Coronary artery (tissue), 2 donors: ENCODE measurements at regions not wholly inside any gene's neighbourhood (a gene's known extent, or its start where the extent isn't known, plus 50 kb on each side); places are given as distances from the start of the nearest gene placed in this dataset.
A peak's percentile ranks its signal among the peaks of the same experiment; 100 is the strongest.

Experiments
- DNase-seq: peaks from one replicate; pipeline ENCODE4 v3.0.0-alpha.2; 2017; ENCODE audit warnings: low spot score
- H3K27ac ChIP-seq, 2 donors: fragments of 200-600 bp; sonication (generic); one replicate each; pipeline ENCODE4 v1.5.1; 2016 to 2019
- H3K4me3 ChIP-seq: fragments of 200-600 bp; sonication (generic); 2 replicates; pipeline ENCODE4 v1.5.1; 2016; ENCODE audit warnings: mild to moderate bottlenecking, moderate library complexity
- TF ChIP-seq, protein P1 (sequence below): fragments of 200-600 bp; sonication (generic); IDR thresholded peaks from one replicate; pipeline ENCODE4 v1.5.1; 2019; ENCODE audit warnings: antibody characterized with exemption

GRCh38 chr4:183846951-183847350 is 58.2 kb upstream of the STOX2 start:
- TF ChIP-seq, protein P1, sequence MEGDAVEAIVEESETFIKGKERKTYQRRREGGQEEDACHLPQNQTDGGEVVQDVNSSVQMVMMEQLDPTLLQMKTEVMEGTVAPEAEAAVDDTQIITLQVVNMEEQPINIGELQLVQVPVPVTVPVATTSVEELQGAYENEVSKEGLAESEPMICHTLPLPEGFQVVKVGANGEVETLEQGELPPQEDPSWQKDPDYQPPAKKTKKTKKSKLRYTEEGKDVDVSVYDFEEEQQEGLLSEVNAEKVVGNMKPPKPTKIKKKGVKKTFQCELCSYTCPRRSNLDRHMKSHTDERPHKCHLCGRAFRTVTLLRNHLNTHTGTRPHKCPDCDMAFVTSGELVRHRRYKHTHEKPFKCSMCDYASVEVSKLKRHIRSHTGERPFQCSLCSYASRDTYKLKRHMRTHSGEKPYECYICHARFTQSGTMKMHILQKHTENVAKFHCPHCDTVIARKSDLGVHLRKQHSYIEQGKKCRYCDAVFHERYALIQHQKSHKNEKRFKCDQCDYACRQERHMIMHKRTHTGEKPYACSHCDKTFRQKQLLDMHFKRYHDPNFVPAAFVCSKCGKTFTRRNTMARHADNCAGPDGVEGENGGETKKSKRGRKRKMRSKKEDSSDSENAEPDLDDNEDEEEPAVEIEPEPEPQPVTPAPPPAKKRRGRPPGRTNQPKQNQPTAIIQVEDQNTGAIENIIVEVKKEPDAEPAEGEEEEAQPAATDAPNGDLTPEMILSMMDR, result no peak
- DNase-seq, result no peak
- Histone ChIP-seq H3K4me3 (no peak overlapping the region), H3K27ac (no peak overlapping the region)

DNA sequence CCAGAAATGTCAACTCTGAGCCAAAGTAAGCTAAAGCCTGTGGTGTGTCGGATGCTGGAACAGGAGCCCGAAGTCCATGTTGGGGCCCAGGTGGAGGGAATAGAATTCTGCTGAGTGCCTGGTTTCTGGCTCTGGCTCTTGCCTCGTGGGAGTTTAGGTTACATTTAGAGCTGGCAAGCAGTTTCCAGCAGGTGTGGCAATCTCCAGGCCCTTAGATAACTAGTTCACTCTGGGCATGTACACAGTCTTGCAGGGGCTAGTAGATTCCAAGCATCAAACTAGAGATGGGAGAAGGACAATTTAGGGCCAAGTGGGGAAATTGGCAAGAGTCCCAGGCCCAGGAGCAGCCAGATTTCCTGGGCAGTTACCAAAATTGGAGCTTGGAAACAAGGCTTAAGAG is 56.3 kb upstream of the STOX2 start:
- Histone ChIP-seq H3K27ac (peak overlapping the region; percentile 24 to 40), H3K4me3 (no peak overlapping the region)
- TF ChIP-seq, protein P1, result no peak
- DNase-seq, result no peak

DNA sequence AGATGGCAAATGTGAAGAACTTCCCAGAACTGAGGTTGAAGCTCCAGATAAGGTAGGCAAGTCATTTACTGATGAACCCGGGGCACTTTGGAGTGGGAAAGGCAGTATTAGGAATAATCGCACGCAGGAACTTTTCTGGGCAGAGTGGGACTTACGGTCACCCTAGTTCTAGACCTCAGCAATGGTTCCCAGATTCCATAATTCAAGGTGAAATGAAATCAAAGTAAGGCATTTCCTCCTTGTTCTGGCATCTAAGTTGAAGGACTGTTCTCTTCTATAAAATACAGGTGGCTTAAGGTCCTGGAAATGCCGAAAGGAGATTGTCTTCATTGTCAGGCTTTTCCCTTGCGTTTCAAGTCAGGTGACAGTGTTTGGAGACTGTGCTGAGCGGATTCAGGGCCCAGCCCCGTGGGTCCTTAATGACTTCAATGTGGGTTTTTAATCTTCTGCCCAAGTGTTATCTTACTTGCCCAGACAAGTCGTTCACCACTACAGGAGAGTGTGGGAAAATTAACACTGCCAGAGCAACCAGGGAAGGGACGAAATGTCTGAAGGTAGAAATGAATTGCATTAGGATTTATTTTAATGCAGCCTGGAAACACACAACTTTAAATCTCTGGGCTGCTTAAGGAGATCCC is 52.1 kb upstream of the STOX2 start:
- TF ChIP-seq, protein P1, result no peak
- no peak overlapping the region for H3K4me3 ChIP-seq
- no peak for DNase-seq
- no peak overlapping the region for H3K27ac ChIP-seq

DNA sequence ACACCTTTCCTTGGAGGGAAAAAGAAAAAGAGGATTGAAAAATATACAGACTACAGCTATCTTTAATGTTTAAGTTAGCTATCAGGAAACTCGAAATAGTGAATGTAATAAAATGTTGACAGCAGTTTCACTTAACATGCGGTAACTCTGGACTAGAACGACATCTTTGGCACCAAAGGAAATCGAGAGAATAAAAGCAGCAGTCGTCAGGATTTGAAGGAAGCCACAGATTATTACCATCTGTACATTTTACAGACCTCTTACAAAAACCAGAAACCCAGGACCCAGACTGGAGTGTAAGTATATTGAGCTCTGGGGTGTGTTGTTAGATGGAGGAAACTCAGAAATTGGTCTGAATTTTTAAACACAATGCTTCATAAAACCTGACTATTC is 51.6 kb upstream of the STOX2 start:
- H3K4me3 ChIP-seq, result no peak overlapping the region
- TF ChIP-seq, protein P1, result no peak
- no peak overlapping the region for H3K27ac ChIP-seq
- no peak for DNase-seq
